Brain microvascular endothelial cell (primary cell): ENCODE measurements at regions not wholly inside any gene's neighbourhood (a gene's known extent, or its start where the extent isn't known, plus 50 kb on each side); places are given as distances from the start of the nearest gene placed in this dataset.

Experiments used
- DNase-seq: peaks from one replicate; pipeline ENCODE4 v3.0.0-alpha.2; 2020
- H3K27ac ChIP-seq: fragments of 250-450 bp; sonication (Bioruptor Pico); 2 replicates; pipeline ENCODE4 v1.5.1; 2020; ENCODE audit warnings: mild to moderate bottlenecking, moderate library complexity
- H3K27me3 ChIP-seq: fragments of 250-450 bp; sonication (Bioruptor Pico); replicated peaks from 2 replicates; pipeline ENCODE4 v1.5.1; 2020; ENCODE audit warnings: mild to moderate bottlenecking
- H3K36me3 ChIP-seq: fragments of 250-450 bp; sonication (Bioruptor Pico); replicated peaks from 2 replicates; pipeline ENCODE4 v1.5.1; 2020; ENCODE audit warnings: mild to moderate bottlenecking
- H3K4me3 ChIP-seq: 2 replicates; pipeline ENCODE4 v1.5.1; 2011; ENCODE audit warnings: low read depth, mild to moderate bottlenecking, control low read depth, low read length, moderate library complexity
- CTCF ChIP-seq: IDR thresholded peaks from 2 replicates; pipeline ENCODE4 v1.5.1; 2011; ENCODE audit warnings: low read depth, mild to moderate bottlenecking, moderate library complexity, low read length, control low read depth, inconsistent platforms; ENCODE audit errors: missing control alignments
- in situ Hi-C: cut with HindIII; loops from 2 replicates; pipeline ENCODE4 v1.10.0; 2017; ENCODE audit warnings: low sequenced_read_pairs, low pct_ligation_motif_present

- Histone ChIP-seq H3K27ac (peak overlapping the region; percentile 30), H3K36me3 (no peaks in the 10 kb centered on the region), H3K27me3 (no peaks in the 10 kb centered on the region), H3K4me3 (no peak overlapping the region)
- in situ Hi-C loops: no loop called here
- DNase-seq: peak; percentile 65
- TF ChIP-seq CTCF: peak; percentile 36
Observed at GRCh38 chr9:87792831-87793288, 66.9 kb downstream of the CTSL start.

GRCh38 chr9:87793292-87793691 lies 67.4 kb downstream of the CTSL start:
- no peak overlapping the region for H3K4me3 ChIP-seq

GRCh38 chr9:87795178-87795577 lies 69.3 kb downstream of the CTSL start:
- TF ChIP-seq CTCF: no peak
- Histone ChIP-seq H3K27me3 (peaks cover 3% of the 10 kb centered on the region), H3K4me3 (no peak overlapping the region), H3K27ac (no peak overlapping the region), H3K36me3 (no peaks in the 10 kb centered on the region)
- in situ Hi-C loops: no loop called here
- no peak for DNase-seq

More at GRCh38 chr9:87793292-87793691, 67.4 kb downstream of the CTSL start:
- peak; percentile 44 for DNase-seq
- in situ Hi-C loops: no loop called here
- Histone ChIP-seq H3K27me3 (no peaks in the 10 kb centered on the region), H3K36me3 (no peaks in the 10 kb centered on the region), H3K27ac (peak overlapping the region; percentile 30)
- no peak for TF ChIP-seq CTCF

GRCh38 chr9:87796196-87796595 lies 70.3 kb downstream of the CTSL start:
- Histone ChIP-seq H3K4me3 (no peak overlapping the region), H3K27ac (no peak overlapping the region), H3K36me3 (no peaks in the 10 kb centered on the region), H3K27me3 (peaks cover 6% of the 10 kb centered on the region)
- in situ Hi-C loops: no loop called here
- TF ChIP-seq CTCF: no peak
- no peak for DNase-seq

- Histone ChIP-seq H3K27ac (no peak overlapping the region), H3K4me3 (no peak overlapping the region), H3K27me3 (peaks cover 6% of the 10 kb centered on the region), H3K36me3 (no peaks in the 10 kb centered on the region)
- in situ Hi-C loops: no loop called here
- no peak for DNase-seq
- TF ChIP-seq CTCF: no peak
Observed at GRCh38 chr9:87798261-87798833, 72.4 kb downstream of the CTSL start.

- in situ Hi-C loops: no loop called here
Observed at GRCh38 chr9:87799503-87799902, 73.6 kb downstream of the CTSL start.

More at GRCh38 chr9:87799503-87799902, 73.6 kb downstream of the CTSL start:
- H3K4me3 ChIP-seq: no peak overlapping the region
- no peak for DNase-seq
- no peak overlapping the region for H3K27ac ChIP-seq
- peaks cover 6% of the 10 kb centered on the region for H3K27me3 ChIP-seq
- no peak for TF ChIP-seq CTCF
- no peaks in the 10 kb centered on the region for H3K36me3 ChIP-seq
